Fibroblast of pulmonary artery (primary cell): ENCODE measurements at regions not wholly inside any gene's neighbourhood (a gene's known extent, or its start where the extent isn't known, plus 50 kb on each side); places are given as distances from the start of the nearest gene placed in this dataset.

Experiments used
- DNase-seq: peaks from one replicate; pipeline ENCODE4 v3.0.0-alpha.2; 2010; ENCODE audit warnings: low read depth
- H3K4me3 ChIP-seq: replicated peaks from 2 replicates; pipeline ENCODE4 v1.5.1; 2011; ENCODE audit warnings: low read depth, mild to moderate bottlenecking, control low read depth, low read length, moderate library complexity
- CTCF ChIP-seq: IDR thresholded peaks from 2 replicates; pipeline ENCODE4 v1.5.1; 2011; ENCODE audit warnings: mild to moderate bottlenecking, control low read depth, low read length, inconsistent platforms; ENCODE audit errors: missing control alignments

DNA sequence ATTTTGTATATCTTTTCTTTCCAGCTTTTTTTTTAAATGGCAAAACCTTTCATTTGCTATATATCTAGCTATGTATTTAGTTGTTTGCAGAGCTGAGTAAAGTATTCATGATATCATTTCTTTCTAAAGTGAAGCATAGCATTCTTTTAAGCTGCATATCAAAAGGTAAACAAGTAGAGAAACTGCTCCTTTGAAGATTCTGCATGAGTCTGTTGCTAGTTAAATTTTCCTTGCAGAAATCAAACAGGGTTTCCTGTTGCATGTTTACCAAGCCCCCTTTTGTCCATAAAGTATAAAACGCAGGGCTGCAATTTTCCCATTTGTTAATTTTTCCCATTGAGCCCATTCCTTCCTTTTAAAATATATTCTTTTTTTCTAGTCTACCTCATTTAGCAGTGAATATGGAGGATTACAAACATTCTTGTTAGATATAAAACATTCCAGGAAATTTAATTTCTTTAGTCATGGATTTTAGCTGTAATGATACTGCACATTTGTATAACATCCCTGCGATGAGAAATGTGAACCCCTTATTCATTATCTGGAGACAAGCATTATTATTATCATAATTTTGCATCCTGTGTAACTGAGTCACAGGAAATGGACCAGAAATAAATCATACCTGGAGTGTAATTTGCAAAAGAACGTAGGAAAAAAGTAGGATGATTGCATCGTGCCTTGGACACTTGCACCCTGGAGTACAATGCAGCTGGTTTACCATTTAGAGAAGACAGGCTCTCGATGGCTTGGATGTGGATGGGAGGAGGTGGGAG, 110.9 kb upstream of the ARGLU1 start:
- TF ChIP-seq CTCF, result no peak
- no peak for DNase-seq
- no peak overlapping the region for H3K4me3 ChIP-seq

- no peak for DNase-seq
- H3K4me3 ChIP-seq, result no peak overlapping the region
- TF ChIP-seq CTCF, result no peak
Observed at GRCh38 chr13:106675311-106675710, 107.4 kb upstream of the ARGLU1 start.

DNA sequence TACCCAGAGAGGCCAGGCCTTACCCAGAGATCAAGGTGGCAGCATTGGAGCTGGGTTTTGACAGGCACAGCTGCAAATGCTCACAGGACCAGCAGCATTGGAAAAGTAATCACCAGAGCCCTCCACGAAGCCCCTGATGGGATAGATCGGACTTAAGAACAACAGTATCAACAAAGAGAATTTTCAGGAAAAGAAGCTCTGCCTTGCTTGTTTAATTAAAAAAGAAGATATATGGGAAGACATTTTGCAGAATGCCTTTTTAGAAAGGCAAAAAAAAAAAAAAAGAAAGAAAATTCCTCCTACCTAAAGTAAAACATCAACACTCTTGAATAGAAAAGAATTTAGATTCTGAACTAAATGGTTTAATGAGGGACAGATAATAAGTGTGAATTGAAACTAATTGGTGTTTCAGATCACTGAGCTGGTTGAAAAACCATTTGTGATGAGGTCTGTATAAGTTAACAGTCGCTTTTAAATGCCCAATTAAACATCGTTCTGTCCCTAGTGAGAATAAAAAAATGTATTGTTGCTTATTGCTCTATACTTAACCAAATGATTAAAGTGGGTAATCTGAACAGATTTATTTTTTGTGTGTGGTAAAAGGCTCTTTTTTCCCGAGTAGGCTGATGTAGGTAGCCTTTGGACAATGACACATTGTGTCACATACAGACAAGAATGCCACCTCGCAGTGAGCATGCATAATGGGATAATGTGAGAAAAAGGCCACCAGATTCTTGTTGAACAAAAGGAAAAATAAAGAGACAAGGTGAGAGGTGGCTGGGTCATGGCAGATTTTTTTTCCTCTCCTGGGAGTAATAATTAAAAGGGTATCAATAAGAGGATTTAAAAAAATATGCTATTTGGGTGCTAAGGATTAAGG, 93.0 kb upstream of the ARGLU1 start:
- no peak overlapping the region for H3K4me3 ChIP-seq
- no peak for TF ChIP-seq CTCF
- DNase-seq, result no peak

GRCh38 chr13:106657104-106657503, 89.2 kb upstream of the ARGLU1 start:
- TF ChIP-seq CTCF, result no peak
- H3K4me3 ChIP-seq, result no peak overlapping the region
- no peak for DNase-seq

GRCh38 chr13:106656186-106656585, 88.2 kb upstream of the ARGLU1 start:
- H3K4me3 ChIP-seq, result no peak overlapping the region
- no peak for TF ChIP-seq CTCF
- peak; percentile 25 for DNase-seq

DNA sequence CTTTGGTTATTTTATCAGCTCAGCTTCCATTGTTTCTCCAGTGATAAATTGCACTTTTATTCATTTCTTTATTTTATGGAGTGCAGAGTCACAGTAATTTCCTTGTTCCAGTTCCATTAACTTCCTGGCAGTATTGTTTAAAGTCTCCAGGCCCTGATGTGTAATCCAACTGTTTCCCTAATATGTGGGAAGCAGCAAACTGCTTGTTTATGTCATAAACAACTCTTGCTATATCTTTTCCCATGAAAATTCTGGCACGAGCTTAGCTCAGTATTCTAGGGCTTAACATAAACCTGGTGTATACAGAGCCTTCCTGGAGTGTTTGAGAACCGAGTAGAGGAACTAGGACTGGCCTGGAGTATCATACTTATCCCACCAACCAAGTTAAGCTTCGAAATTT, 83.5 kb upstream of the ARGLU1 start:
- DNase-seq, result peak; percentile 13
- TF ChIP-seq CTCF, result no peak
- H3K4me3 ChIP-seq, result no peak overlapping the region
